ENCODE measurements at regions not wholly inside any gene's neighbourhood (a gene's known extent, or its start where the extent isn't known, plus 50 kb on each side); places are given as distances from the start of the nearest gene placed in this dataset.

- Histone ChIP-seq H3K4me1 (no peaks in the 10 kb centered on the region), H3K9me3 (no peaks in the 10 kb centered on the region), H3K27me3 (no peaks in the 10 kb centered on the region), H3K27ac (no peak overlapping the region), H3K36me3 (ENCODE audit: low read depth, missing control alignments) (no peaks in the 10 kb centered on the region), H3K4me3 (no peak overlapping the region)
- intact Hi-C loops (cut with DNase I; ENCODE audit: low total_unique reads): no loop called here
- TF ChIP-seq POLR2A (IDR thresholded peaks at IDR 0.05) (no peak), CTCF (IDR thresholded peaks at IDR 0.05) (no peak)
- 54 to 80% methylated on average over 2 of the region's 2 CpGs for WGBS, 2 donors
- DNase-seq: no peak
Observed at GRCh38 chr5:74188351-74189105, 452.0 kb downstream of the ENC1 start.

- no peak for DNase-seq
- Histone ChIP-seq H3K4me3 (no peak overlapping the region), H3K36me3 (ENCODE audit: low read depth, missing control alignments) (no peaks in the 10 kb centered on the region), H3K4me1 (no peaks in the 10 kb centered on the region), H3K9me3 (no peaks in the 10 kb centered on the region), H3K27ac (no peak overlapping the region), H3K27me3 (no peaks in the 10 kb centered on the region)
- intact Hi-C loops (cut with DNase I; ENCODE audit: low total_unique reads): no loop called here
- TF ChIP-seq CTCF (IDR thresholded peaks at IDR 0.05) (no peak), POLR2A (IDR thresholded peaks at IDR 0.05) (no peak)
- 64 to 97% methylated on average over 1 of the region's 1 CpG for WGBS, 2 donors
Observed at GRCh38 chr5:74187757-74188156, 452.8 kb downstream of the ENC1 start.

- H3K9me3 ChIP-seq: no peaks in the 10 kb centered on the region
- no peak for DNase-seq
- H3K36me3 ChIP-seq (ENCODE audit: low read depth, missing control alignments): no peaks in the 10 kb centered on the region
- no peak overlapping the region for H3K27ac ChIP-seq
- no peaks in the 10 kb centered on the region for H3K4me1 ChIP-seq
- H3K4me3 ChIP-seq: no peak overlapping the region
- WGBS, 2 donors: 80 to 91% methylated on average over 6 of the region's 6 CpGs
- H3K27me3 ChIP-seq: no peaks in the 10 kb centered on the region
- intact Hi-C loops (cut with DNase I; ENCODE audit: low total_unique reads): no loop called here
- TF ChIP-seq POLR2A (IDR thresholded peaks at IDR 0.05): no peak
Observed at GRCh38 chr5:74186356-74187315, 453.9 kb downstream of the ENC1 start.

GRCh38 chr5:74185599-74185998, 454.9 kb downstream of the ENC1 start:
- Histone ChIP-seq H3K4me1 (no peaks in the 10 kb centered on the region), H3K4me3 (no peak overlapping the region), H3K36me3 (ENCODE audit: low read depth, missing control alignments) (no peaks in the 10 kb centered on the region), H3K27ac (no peak overlapping the region), H3K9me3 (no peaks in the 10 kb centered on the region), H3K27me3 (no peaks in the 10 kb centered on the region)
- intact Hi-C loops (cut with DNase I; ENCODE audit: low total_unique reads): no loop called here
- TF ChIP-seq POLR2A (IDR thresholded peaks at IDR 0.05): no peak
- peak in 1 of 3 experiments; percentile 11 for TF ChIP-seq CTCF (IDR thresholded peaks at IDR 0.05)
- DNase-seq: peak; percentile 20
- WGBS, 2 donors: 37 to 50% methylated on average over 2 of the region's 2 CpGs

- no peaks in the 10 kb centered on the region for H3K4me1 ChIP-seq
- 69 to 75% methylated on average over 1 of the region's 1 CpG for WGBS, 2 donors
- no peaks in the 10 kb centered on the region for H3K27me3 ChIP-seq
- no peak for TF ChIP-seq POLR2A (IDR thresholded peaks at IDR 0.05)
- no peak for TF ChIP-seq CTCF (IDR thresholded peaks at IDR 0.05)
- no peak overlapping the region for H3K27ac ChIP-seq
- intact Hi-C loops (cut with DNase I; ENCODE audit: low total_unique reads): no loop called here
- H3K4me3 ChIP-seq: no peak overlapping the region
- DNase-seq: no peak
- H3K9me3 ChIP-seq: no peaks in the 10 kb centered on the region
- no peaks in the 10 kb centered on the region for H3K36me3 ChIP-seq (ENCODE audit: low read depth, missing control alignments)
Observed at GRCh38 chr5:74184649-74185048, 455.9 kb downstream of the ENC1 start.

All from testis (tissue), 2 donors.